OCI-LY1 (cell line): ENCODE measurements at regions not wholly inside any gene's neighbourhood (a gene's known extent, or its start where the extent isn't known, plus 50 kb on each side); places are given as distances from the start of the nearest gene placed in this dataset.

Experiments used
- EZH2 ChIP-seq: fragments of 200-600 bp; sonication (generic), shearing (Covaris generic); IDR thresholded peaks from 2 replicates; pipeline ENCODE4 v1.8.0; 2017; ENCODE audit warnings: borderline replicate concordance, mixed run types, mild to moderate bottlenecking, antibody characterized with exemption, low read length, moderate library complexity, mixed read lengths
- TF ChIP-seq, protein P1 (sequence below): fragments of 200-600 bp; sonication (generic), shearing (Covaris generic); IDR thresholded peaks from 2 replicates; pipeline ENCODE4 v1.5.1; 2017; ENCODE audit warnings: mild to moderate bottlenecking, antibody characterized with exemption, low read length, moderate library complexity, mixed read lengths

DNA sequence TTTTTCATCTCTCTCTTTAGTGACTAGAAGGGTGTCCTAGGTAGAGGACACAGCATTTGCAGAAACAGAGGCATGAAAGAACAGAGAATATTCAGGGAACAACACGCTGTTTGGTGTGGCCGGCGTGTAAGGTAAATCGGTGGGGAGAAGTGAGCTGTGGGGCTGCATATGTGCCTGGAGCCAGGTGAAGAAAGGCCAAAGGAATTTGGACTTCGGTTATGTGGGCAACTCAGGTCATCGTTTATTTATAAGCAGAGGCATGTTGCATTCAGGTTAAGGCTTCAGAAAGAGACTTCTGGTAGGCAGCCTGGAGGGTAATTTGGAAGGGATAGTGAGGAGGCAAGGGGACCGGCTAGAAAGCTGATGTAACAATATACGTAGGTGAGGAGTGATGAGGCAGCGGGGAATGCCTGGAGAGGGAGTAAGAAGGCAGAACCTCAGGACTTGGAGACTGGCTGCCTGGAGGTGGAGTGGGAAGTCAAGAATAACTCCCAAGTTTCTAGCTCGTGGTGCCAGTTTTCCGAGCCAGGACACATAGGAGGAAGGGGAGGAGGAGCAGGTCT is 64.1 kb upstream of the ACOT11 start:
- TF ChIP-seq, protein P1, sequence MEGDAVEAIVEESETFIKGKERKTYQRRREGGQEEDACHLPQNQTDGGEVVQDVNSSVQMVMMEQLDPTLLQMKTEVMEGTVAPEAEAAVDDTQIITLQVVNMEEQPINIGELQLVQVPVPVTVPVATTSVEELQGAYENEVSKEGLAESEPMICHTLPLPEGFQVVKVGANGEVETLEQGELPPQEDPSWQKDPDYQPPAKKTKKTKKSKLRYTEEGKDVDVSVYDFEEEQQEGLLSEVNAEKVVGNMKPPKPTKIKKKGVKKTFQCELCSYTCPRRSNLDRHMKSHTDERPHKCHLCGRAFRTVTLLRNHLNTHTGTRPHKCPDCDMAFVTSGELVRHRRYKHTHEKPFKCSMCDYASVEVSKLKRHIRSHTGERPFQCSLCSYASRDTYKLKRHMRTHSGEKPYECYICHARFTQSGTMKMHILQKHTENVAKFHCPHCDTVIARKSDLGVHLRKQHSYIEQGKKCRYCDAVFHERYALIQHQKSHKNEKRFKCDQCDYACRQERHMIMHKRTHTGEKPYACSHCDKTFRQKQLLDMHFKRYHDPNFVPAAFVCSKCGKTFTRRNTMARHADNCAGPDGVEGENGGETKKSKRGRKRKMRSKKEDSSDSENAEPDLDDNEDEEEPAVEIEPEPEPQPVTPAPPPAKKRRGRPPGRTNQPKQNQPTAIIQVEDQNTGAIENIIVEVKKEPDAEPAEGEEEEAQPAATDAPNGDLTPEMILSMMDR = no peak
- TF ChIP-seq EZH2 = no peak
